Adrenal gland (tissue), 5 donors: ENCODE measurements at regions not wholly inside any gene's neighbourhood (a gene's known extent, or its start where the extent isn't known, plus 50 kb on each side); places are given as distances from the start of the nearest gene placed in this dataset.

Experiments used
- CTCF ChIP-seq, 6 experiments: fragments of 450-650 bp in 4 of 6; fragments of 200-600 bp in 2 of 6; sonication (generic) in 1 of 6; IDR thresholded peaks; 1 replicate in 5 of 6; 2 replicates in 1 of 6; pipeline versions ENCODE4 v1.5.1 to v1.8.0; 2016 to 2021; ENCODE audit warnings: antibody characterized with exemption in 6 of 6, mild to moderate bottlenecking in 2 of 6, moderate library complexity in 1 of 6
- POLR2A ChIP-seq, 2 donors: fragments of 450-650 bp; IDR thresholded peaks; one replicate each; pipeline ENCODE4 v1.6.1; 2017; ENCODE audit warnings: antibody characterized with exemption in 2 of 2, mild to moderate bottlenecking in 2 of 2, moderate library complexity in 1 of 2
- donor health status: DM: no; HTN: no; CAD: no.

GRCh38 chr7:120059641-120060040 lies 213.3 kb upstream of the KCND2 start:
- TF ChIP-seq CTCF (IDR thresholded peaks at IDR 0.05), result no peak
- TF ChIP-seq POLR2A (IDR thresholded peaks at IDR 0.05), result no peak
